Testis (tissue), 2 donors: ENCODE measurements at regions not wholly inside any gene's neighbourhood (a gene's known extent, or its start where the extent isn't known, plus 50 kb on each side); places are given as distances from the start of the nearest gene placed in this dataset.

Source experiments
- DNase-seq: peaks from one replicate; pipeline ENCODE4 v3.0.0-alpha.2; 2019
- H3K27ac ChIP-seq, 2 donors: fragments of 200-600 bp; sonication (generic); one replicate each; pipeline ENCODE4 v1.5.1; 2019
- H3K27me3 ChIP-seq: fragments of 200-600 bp; sonication (generic); one replicate; pipeline ENCODE4 v1.5.1; 2019
- H3K36me3 ChIP-seq: fragments of 200-600 bp; sonication (generic); one replicate; pipeline ENCODE4 v1.5.1; 2017; ENCODE audit warnings: low read depth; ENCODE audit errors: missing control alignments
- H3K4me1 ChIP-seq: fragments of 200-600 bp; sonication (generic); one replicate; pipeline ENCODE4 v1.5.1; 2019
- H3K4me3 ChIP-seq, 2 donors: fragments of 200-600 bp; sonication (generic); one replicate each; pipeline ENCODE4 v1.5.1; 2017 to 2019
- H3K9me3 ChIP-seq: fragments of 200-600 bp; sonication (generic); one replicate; pipeline ENCODE4 v1.5.1; 2017
- CTCF ChIP-seq, 3 experiments: fragments of 450-650 bp in 2 of 3; fragments of 200-600 bp in 1 of 3; sonication (generic) in 1 of 3; IDR thresholded peaks; one replicate each; pipeline ENCODE4 v1.5.1; 2016 to 2019; ENCODE audit warnings: antibody characterized with exemption in 3 of 3, mild to moderate bottlenecking in 2 of 3, moderate library complexity in 1 of 3
- POLR2A ChIP-seq: fragments of 450-650 bp; IDR thresholded peaks from one replicate; pipeline ENCODE4 v1.6.1; 2017; ENCODE audit warnings: antibody characterized with exemption, mild to moderate bottlenecking, moderate library complexity
- WGBS, 2 donors: methylation state at CpG; one replicate each; pipeline ENCODE4 v1.1.5; 2018; 5-methylcytosine and 5-hydroxymethylcytosine counted together
- intact Hi-C: fragments of 100-400 bp; cut with DNase I; formaldehyde crosslinking; loops from one replicate; pipeline ENCODE4 v1.15.1; 2023; ENCODE audit warnings: low total_unique reads

- no peak overlapping the region for H3K27ac ChIP-seq
- no peak overlapping the region for H3K4me3 ChIP-seq
- H3K9me3 ChIP-seq = no peaks in the 10 kb centered on the region
- intact Hi-C loops = no loop called here
- TF ChIP-seq POLR2A (no peak), CTCF (IDR thresholded peaks at IDR 0.05) (no peak)
- no peak for DNase-seq
- H3K4me1 ChIP-seq = no peaks in the 10 kb centered on the region
- 76 to 84% methylated on average over 3 of the region's 3 CpGs for WGBS, 2 donors
- H3K27me3 ChIP-seq = no peaks in the 10 kb centered on the region
- no peaks in the 10 kb centered on the region for H3K36me3 ChIP-seq
These were observed 50.4 kb upstream of the CTNNBL1 start for GRCh38 chr20:37643400-37643799.

GRCh38 chr20:37642246-37642645 is 51.6 kb upstream of the CTNNBL1 start:
- intact Hi-C loops = no loop called here
- H3K4me3 ChIP-seq = no peak overlapping the region
- no peaks in the 10 kb centered on the region for H3K36me3 ChIP-seq
- no peak for DNase-seq
- H3K9me3 ChIP-seq = no peaks in the 10 kb centered on the region
- H3K27me3 ChIP-seq = no peaks in the 10 kb centered on the region
- no peaks in the 10 kb centered on the region for H3K4me1 ChIP-seq
- no peak overlapping the region for H3K27ac ChIP-seq
- WGBS, 2 donors = 88 to 95% methylated on average over 1 of the region's 1 CpG
- TF ChIP-seq CTCF (IDR thresholded peaks at IDR 0.05) (no peak), POLR2A (no peak)

GRCh38 chr20:37640600-37641561 is 52.9 kb upstream of the CTNNBL1 start:
- TF ChIP-seq CTCF (IDR thresholded peaks at IDR 0.05) = no peak
- no peak for TF ChIP-seq POLR2A
- WGBS, 2 donors = 39 to 57% methylated on average over 13 of the region's 13 CpGs
- H3K4me1 ChIP-seq = no peaks in the 10 kb centered on the region
- no peaks in the 10 kb centered on the region for H3K9me3 ChIP-seq
- no peak overlapping the region for H3K27ac ChIP-seq
- H3K36me3 ChIP-seq = no peaks in the 10 kb centered on the region
- H3K27me3 ChIP-seq = no peaks in the 10 kb centered on the region
- intact Hi-C loops = no loop called here
- H3K4me3 ChIP-seq = no peak overlapping the region
- DNase-seq = no peak

- TF ChIP-seq POLR2A (no peak), CTCF (IDR thresholded peaks at IDR 0.05) (no peak)
- intact Hi-C loops = no loop called here
- Histone ChIP-seq H3K36me3 (no peaks in the 10 kb centered on the region), H3K27ac (no peak overlapping the region), H3K4me1 (no peaks in the 10 kb centered on the region), H3K27me3 (no peaks in the 10 kb centered on the region), H3K4me3 (no peak overlapping the region), H3K9me3 (no peaks in the 10 kb centered on the region)
- no peak for DNase-seq
- 96 to 100% methylated on average over 2 of the region's 2 CpGs for WGBS, 2 donors
These were observed 55.3 kb upstream of the CTNNBL1 start for GRCh38 chr20:37638527-37638926.

GRCh38 chr20:37636977-37637376 is 56.9 kb upstream of the CTNNBL1 start:
- no peak for DNase-seq
- TF ChIP-seq POLR2A (no peak), CTCF (IDR thresholded peaks at IDR 0.05) (no peak)
- Histone ChIP-seq H3K36me3 (no peaks in the 10 kb centered on the region), H3K4me1 (no peaks in the 10 kb centered on the region), H3K9me3 (no peaks in the 10 kb centered on the region), H3K4me3 (no peak overlapping the region), H3K27me3 (no peaks in the 10 kb centered on the region), H3K27ac (no peak overlapping the region)
- WGBS, 2 donors = 71 to 86% methylated on average over 12 of the region's 12 CpGs
- intact Hi-C loops = no loop called here
